Nucleus accumbens (tissue), 56 donors: ENCODE measurements at regions not wholly inside any gene's neighbourhood (a gene's known extent, or its start where the extent isn't known, plus 50 kb on each side); places are given as distances from the start of the nearest gene placed in this dataset.

Experiments
- DNase-seq, 56 donors: peaks; one replicate each; lab custom pipeline; 2025; lab: John Stamatoyannopoulos, UW

- no peak for DNase-seq
Measured at GRCh38 chr4:3364634-3365314, 72.0 kb downstream of the RGS12 start.

- DNase-seq = no peak
Measured at GRCh38 chr4:3365326-3365725, 72.5 kb downstream of the RGS12 start.

GRCh38 chr4:3365871-3366842 lies 73.3 kb downstream of the RGS12 start:
- DNase-seq = no peak

GRCh38 chr4:3366893-3367775 lies 74.3 kb downstream of the RGS12 start:
- DNase-seq = no peak

- no peak for DNase-seq
Measured at GRCh38 chr4:3367866-3368265, 73.9 kb upstream of the HGFAC start.

GRCh38 chr4:3368334-3368733 lies 73.4 kb upstream of the HGFAC start:
- no peak for DNase-seq

GRCh38 chr4:3368841-3369760 lies 72.7 kb upstream of the HGFAC start:
- DNase-seq = peak in 5 of 56 donors; percentile 43 to 62 (median 49)

- DNase-seq = peak in 20 of 56 donors; percentile 28 to 74 (median 52)
Measured at GRCh38 chr4:3369781-3370674, 71.7 kb upstream of the HGFAC start.

GRCh38 chr4:3371033-3372001 lies 70.5 kb upstream of the HGFAC start:
- peak in 4 of 56 donors; percentile 25 to 48 (median 41) for DNase-seq

GRCh38 chr4:3372264-3372932 lies 69.4 kb upstream of the HGFAC start:
- DNase-seq = no peak

- peak in 19 of 56 donors; percentile 26 to 65 (median 49) for DNase-seq
Measured at GRCh38 chr4:3372933-3373465, 68.8 kb upstream of the HGFAC start.

- no peak for DNase-seq
Measured at GRCh38 chr4:3373468-3373867, 68.3 kb upstream of the HGFAC start.

- no peak for DNase-seq
Measured at GRCh38 chr4:3374011-3374645, 67.6 kb upstream of the HGFAC start.

- DNase-seq = no peak
Measured at GRCh38 chr4:3374667-3375066, 67.1 kb upstream of the HGFAC start.

GRCh38 chr4:3375688-3376087 lies 66.1 kb upstream of the HGFAC start:
- DNase-seq = no peak

- no peak for DNase-seq
Measured at GRCh38 chr4:3376266-3376665, 65.5 kb upstream of the HGFAC start.
